ENCODE measurements at regions not wholly inside any gene's neighbourhood (a gene's known extent, or its start where the extent isn't known, plus 50 kb on each side); places are given as distances from the start of the nearest gene placed in this dataset.

- Mint-ChIP-seq H3K36me3 (ENCODE audit: low read depth) (peaks cover 7% of the 10 kb centered on the region), H3K4me1 (ENCODE audit: low read depth) (no peaks in the 10 kb centered on the region), H3K9me3 (peaks cover 47% of the 10 kb centered on the region), H3K27me3 (ENCODE audit: insufficient read depth) (no peaks in the 10 kb centered on the region), H3K4me3 (no peak overlapping the region), H3K27ac (no peak overlapping the region)
- no peak for TF ChIP-seq CTCF (IDR thresholded peaks at IDR 0.05)
- no peak for DNase-seq
Observed at GRCh38 chr3:35215525-35216500, 423.5 kb upstream of the ARPP21 start.

GRCh38 chr3:35216501-35217266 lies 422.6 kb upstream of the ARPP21 start:
- H3K36me3 Mint-ChIP-seq (ENCODE audit: low read depth): peaks cover 7% of the 10 kb centered on the region
- H3K27me3 Mint-ChIP-seq (ENCODE audit: insufficient read depth): no peaks in the 10 kb centered on the region
- no peak for TF ChIP-seq CTCF (IDR thresholded peaks at IDR 0.05)
- H3K27ac Mint-ChIP-seq: no peak overlapping the region
- H3K4me1 Mint-ChIP-seq (ENCODE audit: low read depth): no peaks in the 10 kb centered on the region
- DNase-seq: no peak
- peaks cover 47% of the 10 kb centered on the region for H3K9me3 Mint-ChIP-seq
- H3K4me3 Mint-ChIP-seq: no peak overlapping the region

GRCh38 chr3:35223632-35224394 lies 415.5 kb upstream of the ARPP21 start:
- Mint-ChIP-seq H3K4me1 (ENCODE audit: low read depth) (no peaks in the 10 kb centered on the region), H3K4me3 (no peak overlapping the region), H3K36me3 (ENCODE audit: low read depth) (peaks cover 6% of the 10 kb centered on the region; the same call in 1 of the 2 replicates), H3K9me3 (peaks cover 34% of the 10 kb centered on the region), H3K27ac (no peak overlapping the region), H3K27me3 (ENCODE audit: insufficient read depth) (no peaks in the 10 kb centered on the region)
- no peak for DNase-seq
- TF ChIP-seq CTCF (IDR thresholded peaks at IDR 0.05): no peak

- Mint-ChIP-seq H3K27me3 (ENCODE audit: insufficient read depth) (no peaks in the 10 kb centered on the region), H3K36me3 (ENCODE audit: low read depth) (peaks cover 6% of the 10 kb centered on the region; the same call in 1 of the 2 replicates), H3K4me1 (ENCODE audit: low read depth) (no peaks in the 10 kb centered on the region), H3K27ac (no peak overlapping the region), H3K9me3 (peaks cover 32% of the 10 kb centered on the region), H3K4me3 (no peak overlapping the region)
- no peak for DNase-seq
- no peak for TF ChIP-seq CTCF (IDR thresholded peaks at IDR 0.05)
Observed at GRCh38 chr3:35224565-35225295, 414.6 kb upstream of the ARPP21 start.

- H3K36me3 Mint-ChIP-seq (ENCODE audit: low read depth): no peaks in the 10 kb centered on the region
- H3K27me3 Mint-ChIP-seq (ENCODE audit: insufficient read depth): no peaks in the 10 kb centered on the region
- no peak overlapping the region for H3K27ac Mint-ChIP-seq
- no peak for TF ChIP-seq CTCF (IDR thresholded peaks at IDR 0.05)
- peaks cover 23% of the 10 kb centered on the region for H3K9me3 Mint-ChIP-seq
- no peak for DNase-seq
- H3K4me3 Mint-ChIP-seq: no peak overlapping the region
- H3K4me1 Mint-ChIP-seq (ENCODE audit: low read depth): no peaks in the 10 kb centered on the region
Observed at GRCh38 chr3:35241236-35241635, 398.1 kb upstream of the ARPP21 start.
